NCI-H2107 treated with DMSO at 0.1 percent for 48 hours (cell line): ENCODE measurements at regions not wholly inside any gene's neighbourhood (a gene's known extent, or its start where the extent isn't known, plus 50 kb on each side); places are given as distances from the start of the nearest gene placed in this dataset.
A peak's percentile ranks its signal among the peaks of the same experiment; 100 is the strongest.

ENCODE experiments used
- DNase-seq: peaks from one replicate; lab custom pipeline; 2025; ENCODE audit not compliant: unreplicated experiment; lab: John Stamatoyannopoulos, UW

GRCh38 chr21:22535630-22536029 lies 1537.4 kb downstream of the NCAM2 start:
- DNase-seq: no peak

GRCh38 chr21:22536509-22536908 lies 1538.3 kb downstream of the NCAM2 start:
- DNase-seq: no peak

GRCh38 chr21:22544747-22545146 lies 1546.5 kb downstream of the NCAM2 start:
- no peak for DNase-seq

GRCh38 chr21:22552390-22552789 lies 1554.2 kb downstream of the NCAM2 start:
- DNase-seq: no peak

GRCh38 chr21:22554690-22555316 lies 1556.6 kb downstream of the NCAM2 start:
- no peak for DNase-seq

GRCh38 chr21:22556829-22557228 lies 1558.6 kb downstream of the NCAM2 start:
- DNase-seq: no peak

- DNase-seq: no peak
These were observed 1563.7 kb downstream of the NCAM2 start for GRCh38 chr21:22561946-22562345.

GRCh38 chr21:22573834-22574233 lies 1575.6 kb downstream of the NCAM2 start:
- DNase-seq: no peak

GRCh38 chr21:22575165-22575584 lies 1577.0 kb downstream of the NCAM2 start:
- peak; percentile 7 for DNase-seq

GRCh38 chr21:22579741-22580140 lies 1581.5 kb downstream of the NCAM2 start:
- no peak for DNase-seq

- no peak for DNase-seq
These were observed 1583.8 kb downstream of the NCAM2 start for GRCh38 chr21:22582026-22582425.

GRCh38 chr21:22584308-22584707 lies 1586.1 kb downstream of the NCAM2 start:
- no peak for DNase-seq

- no peak for DNase-seq
These were observed 1587.3 kb downstream of the NCAM2 start for GRCh38 chr21:22585558-22585957.

- no peak for DNase-seq
These were observed 1599.5 kb downstream of the NCAM2 start for GRCh38 chr21:22597660-22598255.

GRCh38 chr21:22609802-22610201 lies 1611.6 kb downstream of the NCAM2 start:
- DNase-seq: no peak

GRCh38 chr21:22627911-22628310 lies 1629.7 kb downstream of the NCAM2 start:
- DNase-seq: no peak

GRCh38 chr21:22630953-22631465 lies 1632.8 kb downstream of the NCAM2 start:
- DNase-seq: no peak

- no peak for DNase-seq
These were observed 1634.0 kb downstream of the NCAM2 start for GRCh38 chr21:22632176-22632575.

- no peak for DNase-seq
These were observed 1651.0 kb downstream of the NCAM2 start for GRCh38 chr21:22649246-22649645.

- no peak for DNase-seq
These were observed 1652.0 kb downstream of the NCAM2 start for GRCh38 chr21:22650226-22650625.

GRCh38 chr21:22657781-22658180 lies 1659.6 kb downstream of the NCAM2 start:
- DNase-seq: no peak

GRCh38 chr21:22670148-22670547 lies 1671.9 kb downstream of the NCAM2 start:
- DNase-seq: no peak

- DNase-seq: no peak
These were observed 1681.0 kb downstream of the NCAM2 start for GRCh38 chr21:22679207-22679606.
